ENCODE measurements at regions not wholly inside any gene's neighbourhood (a gene's known extent, or its start where the extent isn't known, plus 50 kb on each side); places are given as distances from the start of the nearest gene placed in this dataset.
"Not testable (repeated sequence)": the region's sequence is repeated elsewhere in the genome, so short reads cannot be mapped to it uniquely, and the experiment has no call there.

GRCh38 chr7:67614843-67615242, 618.2 kb downstream of the TYW1 start:
- DNase-seq (ENCODE audit: low read depth in 2 of 2), result no peak

GRCh38 chr7:67616517-67616916, 619.9 kb downstream of the TYW1 start:
- no peak for DNase-seq (ENCODE audit: low read depth in 2 of 2)

GRCh38 chr7:67618556-67619162, 622.0 kb downstream of the TYW1 start:
- DNase-seq (ENCODE audit: low read depth in 2 of 2), result no peak

GRCh38 chr7:67619175-67619574, 622.5 kb downstream of the TYW1 start:
- DNase-seq (ENCODE audit: low read depth in 2 of 2), result no peak

- DNase-seq (ENCODE audit: low read depth in 2 of 2), result no peak
Observed at GRCh38 chr7:67620216-67620933, 623.7 kb downstream of the TYW1 start.

- no peak for DNase-seq (ENCODE audit: low read depth in 2 of 2)
Observed at GRCh38 chr7:67621704-67622103, 625.1 kb downstream of the TYW1 start.

- DNase-seq (ENCODE audit: low read depth in 2 of 2), result peak; percentile 15 to 26
Observed at GRCh38 chr7:67625257-67625737, 628.7 kb downstream of the TYW1 start.

GRCh38 chr7:67631476-67631875, 634.8 kb downstream of the TYW1 start:
- DNase-seq (ENCODE audit: low read depth in 2 of 2), result no peak

GRCh38 chr7:67635271-67635670, 638.6 kb downstream of the TYW1 start:
- no peak for DNase-seq (ENCODE audit: low read depth in 2 of 2)

- no peak for DNase-seq (ENCODE audit: low read depth in 2 of 2)
Observed at GRCh38 chr7:67636348-67637022, 639.9 kb downstream of the TYW1 start.

- DNase-seq (ENCODE audit: low read depth in 2 of 2), result no peak
Observed at GRCh38 chr7:67637023-67637358, 640.4 kb downstream of the TYW1 start.

GRCh38 chr7:67642542-67642941, 645.9 kb downstream of the TYW1 start:
- not testable (repeated sequence) for DNase-seq (ENCODE audit: low read depth in 2 of 2)

GRCh38 chr7:67644151-67644550, 647.5 kb downstream of the TYW1 start:
- DNase-seq (ENCODE audit: low read depth in 2 of 2), result no peak

GRCh38 chr7:67652937-67653336, 656.3 kb downstream of the TYW1 start:
- no peak for DNase-seq (ENCODE audit: low read depth in 2 of 2)

GRCh38 chr7:67653856-67654454, 657.3 kb downstream of the TYW1 start:
- DNase-seq (ENCODE audit: low read depth in 2 of 2), result no peak

- DNase-seq (ENCODE audit: low read depth in 2 of 2), result no peak
Observed at GRCh38 chr7:67654642-67655041, 658.0 kb downstream of the TYW1 start.

- no peak for DNase-seq (ENCODE audit: low read depth in 2 of 2)
Observed at GRCh38 chr7:67655168-67655567, 658.5 kb downstream of the TYW1 start.

- no peak for DNase-seq (ENCODE audit: low read depth in 2 of 2)
Observed at GRCh38 chr7:67659091-67659490, 662.5 kb downstream of the TYW1 start.

GRCh38 chr7:67662804-67663203, 666.2 kb downstream of the TYW1 start:
- no peak for DNase-seq (ENCODE audit: low read depth in 2 of 2)

- DNase-seq (ENCODE audit: low read depth in 2 of 2), result no peak
Observed at GRCh38 chr7:67663644-67664043, 667.0 kb downstream of the TYW1 start.

GRCh38 chr7:67666359-67666758, 669.7 kb downstream of the TYW1 start:
- not testable (repeated sequence) for DNase-seq (ENCODE audit: low read depth in 2 of 2)

GRCh38 chr7:67671006-67671548, 674.4 kb downstream of the TYW1 start:
- DNase-seq (ENCODE audit: low read depth in 2 of 2), result no peak
